ENCODE measurements at regions not wholly inside any gene's neighbourhood (a gene's known extent, or its start where the extent isn't known, plus 50 kb on each side); places are given as distances from the start of the nearest gene placed in this dataset.
A peak's percentile ranks its signal among the peaks of the same experiment; 100 is the strongest.

- no peak overlapping the region for H3K27ac Mint-ChIP-seq
These were observed 305.0 kb upstream of the SGO1 start for GRCh38 chr3:20490996-20491395.

More at GRCh38 chr3:20490996-20491395, 305.0 kb upstream of the SGO1 start:
- Mint-ChIP-seq H3K36me3 (ENCODE audit: low read depth) (no peaks in the 10 kb centered on the region), H3K27me3 (ENCODE audit: insufficient read depth, low read depth, poor library complexity) (no peaks in the 10 kb centered on the region), H3K9me3 (no peaks in the 10 kb centered on the region), H3K4me1 (peaks cover 3% of the 10 kb centered on the region; the same call in 1 of the 3 replicates), H3K4me3 (no peak overlapping the region)
- no peak for ATAC-seq
- peak overlapping the region; percentile 4; the same call in 1 of the 2 replicates for H2AFZ ChIP-seq
- no peak for DNase-seq (ENCODE audit: low spot score)
- TF ChIP-seq, protein P1, sequence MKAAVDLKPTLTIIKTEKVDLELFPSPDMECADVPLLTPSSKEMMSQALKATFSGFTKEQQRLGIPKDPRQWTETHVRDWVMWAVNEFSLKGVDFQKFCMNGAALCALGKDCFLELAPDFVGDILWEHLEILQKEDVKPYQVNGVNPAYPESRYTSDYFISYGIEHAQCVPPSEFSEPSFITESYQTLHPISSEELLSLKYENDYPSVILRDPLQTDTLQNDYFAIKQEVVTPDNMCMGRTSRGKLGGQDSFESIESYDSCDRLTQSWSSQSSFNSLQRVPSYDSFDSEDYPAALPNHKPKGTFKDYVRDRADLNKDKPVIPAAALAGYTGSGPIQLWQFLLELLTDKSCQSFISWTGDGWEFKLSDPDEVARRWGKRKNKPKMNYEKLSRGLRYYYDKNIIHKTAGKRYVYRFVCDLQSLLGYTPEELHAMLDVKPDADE (IDR thresholded peaks at IDR 0.05), result no peak
- no peak for TF ChIP-seq ZNF114 (CRISPR knock-in tag; IDR thresholded peaks at IDR 0.05)
- TF ChIP-seq CTCF (conservative IDR thresholded peaks at IDR 0.05; ENCODE audit: low read depth in 2 of 2), result no peak
- no peak for TF ChIP-seq ZNF462 (CRISPR knock-in tag; IDR thresholded peaks at IDR 0.05)
- TF ChIP-seq REST (IDR thresholded peaks at IDR 0.05; ENCODE audit: unreplicated experiment), result no peak
- TF ChIP-seq EZH2 (IDR thresholded peaks at IDR 0.05; ENCODE audit: low read depth, unreplicated experiment), result no peak
- TF ChIP-seq NANOG (IDR thresholded peaks at IDR 0.05; ENCODE audit: borderline replicate concordance), result no peak
- no peak for TF ChIP-seq CREB1 (CRISPR knock-in tag; IDR thresholded peaks at IDR 0.05; ENCODE audit: low read depth)
- no peak for TF ChIP-seq JUNB (IDR thresholded peaks at IDR 0.05; ENCODE audit: unreplicated experiment)
- no peak for TF ChIP-seq STAT1 (IDR thresholded peaks at IDR 0.05; ENCODE audit: unreplicated experiment)
- no peak for TF ChIP-seq POLR2AphosphoS5 (IDR thresholded peaks at IDR 0.05; ENCODE audit: low read depth)
- no peak for TF ChIP-seq EZH2phosphoT487 (IDR thresholded peaks at IDR 0.05; ENCODE audit: unreplicated experiment)
- TF ChIP-seq ZNF331 (CRISPR knock-in tag; IDR thresholded peaks at IDR 0.05; ENCODE audit: low read depth), result no peak
- no peaks in the 10 kb centered on the region for H4K20me1 ChIP-seq (replicated peaks; ENCODE audit: insufficient read depth)
- H3K27ac ChIP-seq (ENCODE audit: low read depth), result no peak overlapping the region
- H3K27me3 ChIP-seq (ENCODE audit: insufficient read depth), result no peaks in the 10 kb centered on the region
- no peak overlapping the region for H3K4me2 ChIP-seq
- H3K4me3 ChIP-seq, result no peak overlapping the region
- no peaks in the 10 kb centered on the region for H3K36me3 ChIP-seq (ENCODE audit: insufficient read depth)
- no peaks in the 10 kb centered on the region; the same call in 1 of the 2 replicates for H3K9me2 ChIP-seq (ENCODE audit: insufficient read depth)
- H3K79me2 ChIP-seq (replicated peaks; ENCODE audit: insufficient read depth), result no peaks in the 10 kb centered on the region
- H3F3A ChIP-seq (replicated peaks; ENCODE audit: low read depth), result no peaks in the 10 kb centered on the region
- H3K4me1 ChIP-seq (ENCODE audit: insufficient read depth), result peaks cover 4% of the 10 kb centered on the region; the same call in 1 of the 2 replicates
